NCI-H526 (cell line): ENCODE measurements at regions not wholly inside any gene's neighbourhood (a gene's known extent, or its start where the extent isn't known, plus 50 kb on each side); places are given as distances from the start of the nearest gene placed in this dataset.
"Not testable (repeated sequence)": the region's sequence is repeated elsewhere in the genome, so short reads cannot be mapped to it uniquely, and the experiment has no call there.

Experiments used
- DNase-seq, 2 experiments: peaks; one replicate each; lab custom pipeline; 2025; lab: John Stamatoyannopoulos, UW

DNA sequence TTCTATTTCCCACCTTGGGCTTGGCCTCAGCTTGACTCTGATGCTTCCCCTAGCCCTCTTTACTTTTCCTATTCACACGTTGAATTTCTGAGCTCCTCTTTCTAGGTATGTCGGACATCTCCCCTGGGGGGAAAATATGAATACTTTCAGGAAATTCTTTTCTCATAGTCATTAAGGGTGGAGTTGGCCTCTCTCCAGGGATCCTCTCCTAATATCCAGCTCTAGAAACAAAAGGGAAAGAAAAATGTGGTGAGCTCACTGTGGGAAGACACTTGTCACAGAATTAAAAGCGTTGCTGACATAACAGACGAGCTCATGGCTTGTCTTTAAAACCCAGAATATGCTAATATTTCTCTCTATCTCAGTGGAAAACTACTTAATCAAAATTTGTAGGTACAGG is 132.7 kb upstream of the MEX3C start:
- DNase-seq: no peak

DNA sequence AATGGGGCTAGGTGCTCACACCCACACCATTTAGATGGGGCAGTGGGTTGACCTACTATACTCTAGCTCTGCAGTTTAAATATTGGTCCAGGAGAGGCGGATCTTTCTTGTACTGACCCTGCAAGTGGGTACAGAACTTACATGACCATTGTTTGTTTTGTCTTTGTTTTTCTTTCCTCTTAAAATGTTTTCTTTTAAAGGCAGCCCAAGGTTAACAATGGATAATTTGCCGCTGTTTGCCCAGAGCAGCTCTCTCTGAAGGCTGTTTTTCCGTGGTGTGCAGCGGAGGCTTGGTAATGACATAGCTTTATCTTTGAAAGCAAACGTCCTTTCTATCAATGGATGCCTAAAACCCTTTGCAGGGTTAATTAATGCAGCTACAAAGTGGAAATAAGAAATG is 133.3 kb upstream of the MEX3C start:
- no peak for DNase-seq

GRCh38 chr18:51337406-51337805 is 139.9 kb upstream of the MEX3C start:
- no peak for DNase-seq

- DNase-seq: peak; percentile 15 to 28
These were observed 142.4 kb upstream of the MEX3C start for GRCh38 chr18:51339856-51340255.

GRCh38 chr18:51340332-51340731 is 142.9 kb upstream of the MEX3C start:
- DNase-seq: no peak

GRCh38 chr18:51342815-51343214 is 145.3 kb upstream of the MEX3C start:
- DNase-seq: no peak

- no peak for DNase-seq
These were observed 148.4 kb upstream of the MEX3C start for GRCh38 chr18:51345848-51346391.

- DNase-seq: no peak
These were observed 148.9 kb upstream of the MEX3C start for GRCh38 chr18:51346404-51346803.

GRCh38 chr18:51350081-51350480 is 152.6 kb upstream of the MEX3C start:
- peak in 1 of 2 experiments; percentile 19 for DNase-seq

- no peak for DNase-seq
These were observed 158.4 kb upstream of the MEX3C start for GRCh38 chr18:51355841-51356240.

GRCh38 chr18:51360301-51360700 is 162.8 kb upstream of the MEX3C start:
- DNase-seq: not testable (repeated sequence)

DNA sequence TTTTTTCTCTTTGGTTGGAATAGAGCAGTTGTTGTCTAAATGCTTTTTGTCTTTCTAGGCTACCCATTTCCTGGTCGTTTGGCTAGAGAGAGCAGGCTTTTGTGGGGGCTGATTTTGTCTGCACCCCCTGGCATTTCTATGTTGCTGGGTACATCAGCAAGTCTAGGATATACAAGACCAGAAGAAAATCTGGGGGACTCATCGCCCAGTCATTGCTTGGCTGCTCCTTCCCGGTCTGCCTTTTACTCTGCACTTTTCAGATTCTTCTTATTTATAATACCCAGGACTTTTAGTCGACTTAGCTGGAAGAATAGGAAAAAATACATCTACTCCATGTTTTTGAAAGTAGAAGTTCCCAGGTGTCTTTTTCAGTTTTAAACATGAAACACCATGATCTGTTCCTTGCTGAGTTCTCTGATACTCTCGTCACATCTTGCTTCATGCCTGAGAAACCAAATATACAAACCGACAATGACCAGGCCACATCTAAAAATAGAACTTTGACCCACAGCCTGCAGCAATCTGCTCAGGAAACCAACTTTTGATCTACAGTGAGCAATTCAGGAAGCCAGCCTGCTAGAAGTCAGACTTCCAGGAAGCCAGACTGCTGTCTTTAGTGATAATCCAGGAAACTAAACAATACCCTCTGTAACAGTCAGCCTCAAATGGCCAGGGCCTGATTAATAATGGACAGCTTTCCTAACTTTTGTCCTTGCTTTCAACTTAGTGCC is 163.8 kb upstream of the MEX3C start:
- no peak for DNase-seq

GRCh38 chr18:51363384-51363783 is 165.9 kb upstream of the MEX3C start:
- no peak for DNase-seq

GRCh38 chr18:51370996-51371395 is 173.5 kb upstream of the MEX3C start:
- DNase-seq: no peak

- no peak for DNase-seq
These were observed 174.4 kb upstream of the MEX3C start for GRCh38 chr18:51371929-51372328.

DNA sequence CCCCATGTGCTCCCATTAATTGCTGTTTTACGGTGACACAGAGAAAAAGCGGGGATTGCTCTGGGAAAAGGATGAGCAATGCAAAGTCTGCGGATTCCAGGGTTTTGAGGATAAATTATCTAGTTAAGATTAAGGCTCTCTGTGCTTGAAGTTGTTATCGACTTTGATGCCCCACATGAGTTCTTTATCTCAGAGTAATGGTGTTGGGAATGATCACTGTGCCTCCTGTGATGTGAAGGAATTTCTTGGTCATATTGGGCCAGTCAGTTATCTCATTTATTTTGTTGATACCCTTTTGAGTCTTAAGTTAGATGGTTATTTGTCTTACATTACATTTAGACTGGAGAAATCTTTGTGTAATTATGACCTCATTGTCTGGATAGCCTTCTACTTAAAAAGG is 184.6 kb upstream of the MEX3C start:
- no peak for DNase-seq

DNA sequence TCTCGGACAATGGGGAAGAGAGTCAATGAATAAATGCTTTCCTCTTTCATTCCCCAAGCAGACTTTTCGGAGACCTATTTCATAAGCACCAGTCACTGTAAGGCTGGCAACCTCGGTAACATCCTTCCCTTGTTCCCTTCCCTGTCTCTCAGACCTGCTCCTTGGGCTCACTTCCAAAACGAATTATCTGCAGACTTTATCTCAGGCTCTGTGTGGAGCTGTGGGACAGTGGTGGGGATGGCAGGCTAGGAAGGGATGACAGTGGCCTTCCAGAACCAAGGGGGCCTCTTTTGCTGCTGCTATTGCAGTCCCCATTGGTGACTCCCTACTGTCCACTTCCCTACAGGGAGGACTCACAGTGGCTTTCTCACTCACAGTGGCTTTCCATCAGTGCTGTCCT is 185.6 kb upstream of the MEX3C start:
- DNase-seq: no peak

DNA sequence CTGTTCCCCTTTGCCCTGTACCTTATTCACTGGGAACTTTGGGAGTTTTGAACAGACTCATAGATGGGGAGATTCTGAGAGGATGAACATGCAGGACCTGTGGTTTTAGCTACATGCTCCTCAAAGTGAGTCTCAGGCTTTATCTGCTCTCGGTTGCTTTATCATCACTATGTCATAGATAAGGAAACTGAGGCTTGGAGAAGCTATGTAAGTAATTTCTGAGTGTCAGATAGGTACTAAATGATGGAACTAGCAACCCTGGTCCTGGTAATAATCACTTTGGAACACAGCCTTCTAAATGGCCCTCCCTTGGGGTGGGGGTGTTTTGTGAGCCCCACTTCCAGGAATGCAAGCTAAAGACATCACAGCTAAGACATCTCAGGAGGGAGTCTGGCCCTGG is 186.2 kb upstream of the MEX3C start:
- no peak for DNase-seq

- no peak for DNase-seq
These were observed 187.8 kb upstream of the MEX3C start for GRCh38 chr18:51385270-51385669.

DNA sequence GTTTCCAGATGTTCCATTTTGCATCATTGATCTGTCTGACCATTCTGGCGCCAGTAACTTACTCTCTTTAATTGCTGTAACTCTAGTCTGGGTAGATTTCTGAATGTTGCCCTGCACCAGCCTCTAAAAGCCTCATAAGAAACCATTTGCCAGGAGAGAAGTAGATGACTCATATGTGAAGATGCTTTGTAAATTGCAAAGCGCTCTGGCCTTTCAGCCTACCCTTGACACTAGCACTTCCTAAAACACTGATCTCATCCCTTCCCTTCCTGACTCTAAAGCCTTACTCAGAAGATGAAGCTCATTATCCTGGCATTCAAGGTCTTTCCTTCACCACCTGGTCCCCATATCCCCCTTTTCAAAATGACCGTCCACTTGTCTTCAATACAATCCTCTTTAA is 193.2 kb upstream of the MEX3C start:
- no peak for DNase-seq

- no peak for DNase-seq
These were observed 193.7 kb upstream of the MEX3C start for GRCh38 chr18:51391215-51391614.

DNA sequence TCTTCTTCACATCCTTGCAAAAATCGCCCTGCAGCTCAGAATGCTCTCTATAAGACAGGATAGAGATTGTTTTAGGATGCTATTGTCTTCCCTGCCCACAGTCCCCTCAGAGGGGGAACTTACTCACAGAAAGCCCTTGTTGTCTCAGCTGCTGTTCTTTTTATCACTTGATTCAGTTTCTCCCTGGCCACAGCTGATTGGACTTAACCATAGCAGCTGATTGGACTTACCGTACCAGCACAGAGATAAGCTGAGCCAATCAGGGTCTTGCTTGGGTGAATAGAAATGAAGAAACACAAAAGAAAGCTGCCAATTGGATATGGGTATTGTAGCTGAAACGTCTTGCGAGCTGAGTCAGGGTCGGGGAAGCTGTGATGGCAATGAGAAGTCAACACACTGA is 194.2 kb upstream of the MEX3C start:
- DNase-seq: no peak

GRCh38 chr18:51397347-51397962 is 200.0 kb upstream of the MEX3C start:
- DNase-seq: no peak

- DNase-seq: no peak
These were observed 200.6 kb upstream of the MEX3C start for GRCh38 chr18:51398104-51398503.
